ENCODE measurements at regions not wholly inside any gene's neighbourhood (a gene's known extent, or its start where the extent isn't known, plus 50 kb on each side); places are given as distances from the start of the nearest gene placed in this dataset.

DNA sequence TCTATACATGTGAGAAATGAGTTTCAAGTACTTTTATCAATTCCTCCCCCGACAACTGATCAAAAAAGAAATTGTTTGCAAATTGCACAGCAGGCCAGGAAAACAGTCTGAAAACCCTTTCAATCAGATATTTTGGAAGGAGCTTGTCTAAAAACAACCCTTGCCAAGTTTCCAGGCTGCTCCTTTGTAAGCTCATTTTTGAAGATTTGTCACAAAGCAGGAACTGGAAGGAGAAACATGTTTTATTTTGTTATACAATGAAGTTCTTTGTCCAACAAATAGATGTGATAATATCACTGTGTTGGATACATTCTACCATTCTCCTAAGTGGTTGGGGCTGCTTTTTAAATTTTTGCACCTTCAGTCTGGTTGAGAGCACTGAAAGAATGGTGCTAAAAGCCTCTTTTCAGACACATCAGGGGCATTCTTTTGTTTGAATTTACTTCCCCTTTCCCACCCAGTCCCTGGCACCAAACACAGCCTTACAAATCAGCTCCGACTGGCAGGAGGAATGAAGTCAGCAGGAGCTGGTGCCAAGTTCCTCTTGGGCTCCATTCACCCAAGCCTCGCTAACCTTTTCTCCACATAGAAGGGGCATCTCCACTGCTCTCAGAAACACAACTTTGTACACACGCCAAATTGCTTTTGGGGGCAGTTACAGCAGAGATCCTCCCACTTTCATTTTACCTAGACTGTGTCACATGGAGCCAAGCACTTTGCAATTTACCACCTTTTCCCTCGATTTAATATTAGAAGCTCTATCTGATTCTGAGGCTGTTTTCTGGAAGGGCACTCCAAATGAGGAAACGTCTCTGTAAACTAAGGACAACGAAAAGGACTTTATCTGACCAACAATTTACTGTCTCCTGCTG lies 88.0 kb downstream of the C1D start:
- no peak for DNase-seq (ENCODE audit: low read depth in 3 of 3)

- no peak for DNase-seq (ENCODE audit: low read depth in 3 of 3)
Observed at GRCh38 chr2:67977464-67977863, 85.3 kb downstream of the C1D start.

DNA sequence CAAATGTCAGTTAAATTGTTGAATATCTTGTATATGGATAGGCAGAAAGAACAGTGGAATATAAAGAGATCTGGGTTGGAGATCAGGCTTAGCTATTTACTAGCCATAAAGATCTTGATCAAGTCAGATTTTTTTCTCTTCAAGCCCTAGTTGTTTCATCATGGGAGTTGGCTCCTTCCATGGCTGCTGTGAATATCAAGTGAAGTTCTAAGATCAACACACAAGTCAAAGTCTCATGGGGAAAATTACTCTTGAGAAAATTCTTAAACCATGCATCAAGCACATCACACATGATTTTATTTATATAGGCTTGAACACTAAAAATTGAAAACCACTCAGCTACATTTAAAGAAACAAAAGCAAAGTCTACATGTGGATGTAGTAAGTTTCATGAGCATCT lies 79.8 kb downstream of the C1D start:
- DNase-seq (ENCODE audit: low read depth in 3 of 3) = no peak

DNA sequence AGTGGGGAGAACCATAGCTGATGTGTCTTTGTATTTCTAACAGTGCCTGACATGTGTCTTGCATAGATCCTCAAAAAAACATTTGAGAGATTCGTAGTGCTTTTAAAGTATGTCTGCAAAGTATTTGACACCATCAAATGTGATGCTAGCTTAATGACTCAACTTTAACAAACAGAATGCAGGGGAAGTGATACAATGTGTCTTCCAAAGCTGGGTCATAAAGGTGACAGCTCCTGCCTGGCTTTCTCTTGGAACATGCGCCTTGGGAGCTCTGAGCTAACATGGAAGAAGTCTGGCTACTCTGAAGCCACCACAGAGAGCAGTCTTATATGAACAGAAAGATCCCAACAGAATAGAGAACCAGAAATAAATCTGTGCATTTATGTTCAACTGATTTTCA lies 78.2 kb downstream of the C1D start:
- no peak for DNase-seq (ENCODE audit: low read depth in 3 of 3)

- no peak for DNase-seq (ENCODE audit: low read depth in 3 of 3)
Observed at GRCh38 chr2:67985586-67985985, 77.2 kb downstream of the C1D start.

- no peak for DNase-seq (ENCODE audit: low read depth in 3 of 3)
Observed at GRCh38 chr2:67986258-67986657, 76.5 kb downstream of the C1D start.
